GM23338 (cell line): ENCODE measurements at regions not wholly inside any gene's neighbourhood (a gene's known extent, or its start where the extent isn't known, plus 50 kb on each side); places are given as distances from the start of the nearest gene placed in this dataset.

ENCODE experiments used
- ATAC-seq: fragments of 200-7000 bp; cut with Tn5 transposase; 3 replicates; pipeline ENCODE4 v1.9.1; 2020
- DNase-seq: peaks from one replicate; pipeline ENCODE4 v3.0.0-alpha.2; 2015; ENCODE audit warnings: low spot score
- H2AFZ ChIP-seq: fragments of 200-600 bp; sonication (generic); 2 replicates; pipeline ENCODE4 v1.8.0; 2016; ENCODE audit warnings: antibody characterized with exemption, mild to moderate bottlenecking, moderate library complexity
- H3F3A ChIP-seq: fragments of 200-600 bp; sonication (generic); replicated peaks from 2 replicates; pipeline ENCODE4 v1.8.0; 2017; ENCODE audit warnings: antibody characterized with exemption, mixed run types, low read depth
- H3K27ac ChIP-seq: fragments of 200-600 bp; sonication (generic); 2 replicates; pipeline ENCODE4 v1.6.1; 2016; ENCODE audit warnings: low read depth
- H3K27me3 ChIP-seq: fragments of 200-600 bp; sonication (generic); 2 replicates; pipeline ENCODE4 v1.8.0; 2016; ENCODE audit warnings: mild to moderate bottlenecking, mixed run types, moderate library complexity; ENCODE audit not compliant: insufficient read depth
- H3K36me3 ChIP-seq: fragments of 200-600 bp; sonication (generic); 2 replicates; pipeline ENCODE4 v1.8.0; 2016; ENCODE audit warnings: mild to moderate bottlenecking; ENCODE audit not compliant: insufficient read depth
- H3K4me1 ChIP-seq: fragments of 200-600 bp; sonication (generic); 2 replicates; pipeline ENCODE4 v1.8.0; 2016; ENCODE audit warnings: mild to moderate bottlenecking, moderate library complexity; ENCODE audit not compliant: insufficient read depth
- H3K4me2 ChIP-seq: fragments of 200-600 bp; sonication (generic); 2 replicates; pipeline ENCODE4 v1.7.1; 2017; ENCODE audit warnings: mixed run types
- H3K4me3 ChIP-seq: fragments of 200-600 bp; sonication (generic); 2 replicates; pipeline ENCODE4 v1.6.1; 2016; ENCODE audit warnings: mixed run types
- H3K79me2 ChIP-seq: fragments of 200-600 bp; sonication (generic); replicated peaks from 2 replicates; pipeline ENCODE4 v1.8.0; 2017; ENCODE audit warnings: mild to moderate bottlenecking; ENCODE audit not compliant: insufficient read depth
- H3K9me2 ChIP-seq: fragments of 200-600 bp; sonication (generic); 2 replicates; pipeline ENCODE4 v1.8.0; 2017; ENCODE audit not compliant: insufficient read depth
- H4K20me1 ChIP-seq: fragments of 200-600 bp; sonication (generic); replicated peaks from 2 replicates; pipeline ENCODE4 v1.8.0; 2017; ENCODE audit warnings: mild to moderate bottlenecking; ENCODE audit not compliant: insufficient read depth
- H3K27ac Mint-ChIP-seq: 2 replicates; pipeline ENCODE4 v1.8.0; 2020; ENCODE audit warnings: inconsistent platforms, mild to moderate bottlenecking, moderate library complexity, mixed read lengths
- H3K27me3 Mint-ChIP-seq: 3 replicates; pipeline ENCODE4 v1.8.0; 2022; ENCODE audit warnings: low read depth, mild to moderate bottlenecking, moderate library complexity, mixed read lengths, inconsistent platforms; ENCODE audit not compliant: insufficient read depth, poor library complexity
- H3K36me3 Mint-ChIP-seq: 3 replicates; pipeline ENCODE4 v1.8.0; 2021; ENCODE audit warnings: low read depth, mild to moderate bottlenecking, inconsistent platforms, moderate library complexity, mixed read lengths
- H3K4me1 Mint-ChIP-seq: 3 replicates; pipeline ENCODE4 v1.8.0; 2020; ENCODE audit warnings: mild to moderate bottlenecking, inconsistent platforms, mixed read lengths
- H3K4me3 Mint-ChIP-seq: 3 replicates; pipeline ENCODE4 v1.8.0; 2021; ENCODE audit warnings: moderate library complexity, mild to moderate bottlenecking, inconsistent platforms, mixed read lengths
- H3K9me3 Mint-ChIP-seq: 3 replicates; pipeline ENCODE4 v1.8.0; 2020; ENCODE audit warnings: moderate library complexity, mild to moderate bottlenecking, inconsistent platforms, mixed read lengths
- CREB1 ChIP-seq: fragments of 250-450 bp; sonication (Bioruptor Pico); IDR thresholded peaks from 2 replicates; pipeline ENCODE4 v1.5.0; 2020; ENCODE audit warnings: low read depth, mild to moderate bottlenecking, moderate library complexity
- CTCF ChIP-seq, 2 experiments: fragments of 200-600 bp in 1 of 2; sonication (generic) in 1 of 2; conservative IDR thresholded peaks; 2 replicates each; pipeline versions ENCODE4 v1.5.1 to v1.6.1; 2016 to 2017; ENCODE audit warnings: antibody characterized with exemption in 2 of 2, low read depth in 2 of 2, mild to moderate bottlenecking in 2 of 2, moderate library complexity in 1 of 2
- ETS1 ChIP-seq: IDR thresholded peaks from 2 replicates; pipeline ENCODE4 v1.6.1; 2016; ENCODE audit warnings: antibody characterized with exemption
- EZH2 ChIP-seq: fragments of 200-600 bp; sonication (generic); IDR thresholded peaks from one replicate; pipeline ENCODE4 v1.8.0; 2017; ENCODE audit warnings: antibody characterized with exemption, mild to moderate bottlenecking, low read depth; ENCODE audit not compliant: unreplicated experiment
- EZH2phosphoT487 ChIP-seq: fragments of 200-600 bp; sonication (generic); IDR thresholded peaks from one replicate; pipeline ENCODE4 v1.8.1; 2018; ENCODE audit warnings: antibody characterized with exemption; ENCODE audit not compliant: unreplicated experiment
- JUNB ChIP-seq: IDR thresholded peaks from one replicate; pipeline ENCODE4 v1.6.1; 2016; ENCODE audit warnings: antibody characterized with exemption; ENCODE audit not compliant: unreplicated experiment
- NANOG ChIP-seq: IDR thresholded peaks from 2 replicates; pipeline ENCODE4 v1.6.1; 2016; ENCODE audit warnings: antibody characterized with exemption, borderline replicate concordance
- POLR2AphosphoS5 ChIP-seq: IDR thresholded peaks from 2 replicates; pipeline ENCODE4 v1.6.1; 2016; ENCODE audit warnings: antibody characterized with exemption, low read depth
- REST ChIP-seq: IDR thresholded peaks from one replicate; pipeline ENCODE4 v1.6.1; 2018; ENCODE audit warnings: antibody characterized with exemption; ENCODE audit not compliant: unreplicated experiment
- ZNF114 ChIP-seq: fragments of 250-450 bp; sonication (Bioruptor Pico); IDR thresholded peaks from 2 replicates; pipeline ENCODE4 v1.5.0; 2020; ENCODE audit warnings: mild to moderate bottlenecking, moderate library complexity
- ZNF331 ChIP-seq: fragments of 250-450 bp; sonication (Bioruptor Pico); IDR thresholded peaks from 2 replicates; pipeline ENCODE4 v1.5.0; 2020; ENCODE audit warnings: low read depth, mild to moderate bottlenecking, moderate library complexity

GRCh38 chr4:131613086-131613823 is 1535.8 kb upstream of the PCDH10 start (continued):
- no peak for TF ChIP-seq REST
- no peak for TF ChIP-seq ZNF114 (CRISPR knock-in tag)
- no peak for TF ChIP-seq NANOG

- no peaks in the 10 kb centered on the region for H3K4me1 Mint-ChIP-seq
- no peaks in the 10 kb centered on the region for H3K27me3 Mint-ChIP-seq
- H3K9me3 Mint-ChIP-seq = no peaks in the 10 kb centered on the region; the same call in 2 of the 3 replicates
- Histone ChIP-seq H2AFZ (no peak overlapping the region), H3K9me2 (no peaks in the 10 kb centered on the region), H3K79me2 (no peaks in the 10 kb centered on the region), H3F3A (no peaks in the 10 kb centered on the region), H3K36me3 (no peaks in the 10 kb centered on the region), H3K27ac (no peak overlapping the region), H4K20me1 (no peaks in the 10 kb centered on the region), H3K4me2 (no peak overlapping the region), H3K4me1 (no peaks in the 10 kb centered on the region), H3K4me3 (no peak overlapping the region), H3K27me3 (no peaks in the 10 kb centered on the region)
- ATAC-seq = no peak
- no peaks in the 10 kb centered on the region for H3K36me3 Mint-ChIP-seq
- H3K4me3 Mint-ChIP-seq = no peak overlapping the region
- no peak for DNase-seq
- H3K27ac Mint-ChIP-seq = no peak overlapping the region
- TF ChIP-seq EZH2 = no peak
- TF ChIP-seq JUNB = no peak
- TF ChIP-seq CREB1 (CRISPR knock-in tag) = no peak
- no peak for TF ChIP-seq POLR2AphosphoS5
- no peak for TF ChIP-seq ETS1
- TF ChIP-seq ZNF331 = no peak
- no peak for TF ChIP-seq EZH2phosphoT487
- no peak for TF ChIP-seq CTCF (conservative IDR thresholded peaks at IDR 0.05; ENCODE audit: low read depth in 2 of 2)
- no peak for TF ChIP-seq REST
These were observed 1535.3 kb upstream of the PCDH10 start for GRCh38 chr4:131613824-131614216.
